ENCODE measurements at regions not wholly inside any gene's neighbourhood (a gene's known extent, or its start where the extent isn't known, plus 50 kb on each side); places are given as distances from the start of the nearest gene placed in this dataset.

DNA sequence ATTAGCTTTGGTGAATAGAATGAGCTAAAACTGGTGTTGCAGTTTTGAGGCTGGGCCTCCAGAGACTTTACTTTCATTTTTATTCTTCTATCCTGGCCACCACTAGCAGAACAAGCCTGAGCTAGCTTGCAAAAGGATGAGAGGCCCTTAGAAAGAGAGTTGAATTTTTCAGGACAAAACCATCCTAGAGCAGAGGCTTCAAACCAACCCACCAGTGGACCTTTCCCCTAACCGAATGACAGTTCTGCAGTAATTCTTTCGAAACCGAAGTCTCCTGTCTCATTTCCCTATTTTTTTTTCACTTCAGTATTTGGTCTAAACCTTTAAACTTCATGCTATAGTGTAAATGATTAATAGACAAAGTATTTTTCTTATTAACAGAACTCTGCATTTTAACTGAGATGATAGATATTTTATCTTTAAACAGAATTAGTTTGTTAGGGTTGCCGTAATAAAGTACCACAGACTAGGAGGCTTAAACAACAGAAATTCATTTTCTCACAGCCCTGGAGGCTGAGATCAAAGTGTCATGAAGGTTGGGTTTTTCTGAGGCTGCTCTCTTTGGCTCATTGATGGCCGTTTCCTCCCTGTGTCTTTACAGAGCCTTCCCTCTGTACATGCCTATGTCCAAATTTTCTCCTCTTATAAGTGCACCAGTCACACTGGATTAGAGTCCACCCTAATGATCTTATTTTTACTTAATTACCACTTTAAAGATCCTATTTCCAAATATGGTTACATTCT is 80.6 kb upstream of the PAK5 start:
- DNase-seq (ENCODE audit: low spot score), result no peak

DNA sequence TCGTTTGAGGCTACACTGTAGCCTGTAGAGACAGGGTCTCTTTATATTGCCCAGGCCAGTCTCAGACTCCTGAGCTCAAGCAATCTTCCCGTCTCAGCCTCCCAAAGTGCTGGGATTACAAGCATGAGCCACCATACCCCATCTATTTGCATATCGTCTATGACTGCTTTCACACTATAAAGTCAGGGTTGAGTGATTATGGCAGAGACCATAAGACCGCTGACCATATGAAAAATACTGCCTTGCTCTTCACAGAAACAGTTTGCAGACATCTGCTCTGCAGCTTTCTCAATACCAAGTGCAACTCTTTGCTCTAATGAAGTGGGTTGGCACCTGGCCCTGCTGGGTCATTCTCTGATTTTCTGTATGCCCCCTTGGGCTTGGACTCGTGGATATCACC is 79.5 kb upstream of the PAK5 start:
- DNase-seq (ENCODE audit: low spot score), result no peak

DNA sequence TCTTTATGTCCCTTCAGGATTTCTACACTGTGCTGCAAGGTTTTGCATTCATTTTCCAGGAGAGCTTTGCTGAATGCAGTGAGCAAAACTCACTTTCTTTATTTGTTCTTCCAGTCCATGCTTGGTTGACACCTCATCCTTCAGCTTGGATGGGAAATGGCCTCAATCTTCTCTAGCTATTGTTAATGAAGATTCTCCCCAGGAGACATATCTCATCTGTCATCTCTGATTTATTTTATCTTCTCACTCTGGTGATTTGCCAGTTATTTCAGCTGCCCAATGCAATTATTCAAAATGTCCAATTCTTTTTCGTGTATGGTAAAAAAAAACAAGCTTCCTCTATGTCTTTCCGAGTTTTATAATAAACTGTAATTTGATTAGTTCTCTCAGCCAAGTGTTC is 77.9 kb upstream of the PAK5 start:
- DNase-seq (ENCODE audit: low spot score), result no peak

DNA sequence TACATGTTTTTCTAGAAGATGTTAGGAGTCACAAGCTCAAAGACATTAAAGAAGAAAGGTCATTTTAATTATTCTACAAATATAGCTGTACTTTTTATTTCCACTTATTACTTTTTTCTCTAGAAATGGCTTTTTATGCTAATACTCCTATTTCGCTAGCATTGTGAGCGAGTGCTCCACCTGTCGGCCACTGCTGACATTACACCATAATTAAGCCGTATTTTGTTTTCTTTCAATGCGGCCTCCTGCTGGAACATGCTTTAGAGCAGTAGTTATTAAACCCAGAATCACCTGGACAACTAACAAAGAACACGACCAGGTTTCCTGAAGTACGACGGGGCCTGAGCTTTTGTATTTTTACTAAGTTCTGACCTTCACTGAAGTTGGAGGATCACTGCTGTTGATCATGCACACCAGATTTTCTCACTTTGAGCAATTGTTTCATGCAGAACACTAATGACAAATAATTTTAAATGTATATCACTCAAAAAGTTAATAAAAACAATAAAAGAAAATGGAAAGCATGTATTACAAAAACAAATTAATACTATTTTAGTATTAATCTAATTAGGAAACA is 74.1 kb upstream of the PAK5 start:
- DNase-seq (ENCODE audit: low spot score), result peak; percentile 28

DNA sequence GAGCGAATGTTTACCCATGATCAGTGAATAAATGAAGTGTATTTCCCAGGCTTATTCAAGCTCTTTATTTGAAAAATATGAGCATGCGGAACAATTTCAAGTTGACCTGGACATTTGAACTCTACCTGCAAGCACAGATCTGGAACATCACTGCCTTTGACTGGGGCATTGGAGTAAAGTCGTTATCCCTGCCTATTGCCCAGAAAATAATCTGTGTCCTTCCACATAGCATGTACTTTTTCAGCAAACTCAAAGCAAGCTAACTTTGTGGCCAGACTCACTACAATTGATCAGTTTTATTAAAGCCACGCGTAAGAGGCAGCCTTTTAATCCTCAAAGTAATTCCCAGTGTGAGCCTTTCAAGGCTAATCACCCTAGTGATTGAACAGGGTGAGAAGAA is 73.4 kb upstream of the PAK5 start:
- no peak for DNase-seq (ENCODE audit: low spot score)

DNA sequence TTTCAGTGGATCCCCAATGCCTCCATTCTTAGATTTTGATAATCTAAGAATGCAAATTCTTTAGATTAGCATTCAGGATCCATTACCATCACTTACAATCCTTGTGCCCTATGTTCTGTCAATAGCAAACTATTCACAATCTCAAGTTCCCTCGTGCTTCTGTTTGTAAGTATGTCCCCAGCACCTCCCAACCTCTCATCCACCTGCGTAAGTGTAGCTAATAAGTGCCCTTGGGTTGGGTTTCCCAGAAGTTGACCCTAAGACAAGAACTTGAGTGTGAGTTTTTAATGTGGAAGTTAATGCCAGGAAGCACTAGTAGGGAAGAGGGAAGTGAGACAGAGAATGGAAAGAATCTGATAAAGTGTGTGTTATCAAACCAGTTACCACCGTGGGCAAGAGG is 72.6 kb upstream of the PAK5 start:
- no peak for DNase-seq (ENCODE audit: low spot score)

DNA sequence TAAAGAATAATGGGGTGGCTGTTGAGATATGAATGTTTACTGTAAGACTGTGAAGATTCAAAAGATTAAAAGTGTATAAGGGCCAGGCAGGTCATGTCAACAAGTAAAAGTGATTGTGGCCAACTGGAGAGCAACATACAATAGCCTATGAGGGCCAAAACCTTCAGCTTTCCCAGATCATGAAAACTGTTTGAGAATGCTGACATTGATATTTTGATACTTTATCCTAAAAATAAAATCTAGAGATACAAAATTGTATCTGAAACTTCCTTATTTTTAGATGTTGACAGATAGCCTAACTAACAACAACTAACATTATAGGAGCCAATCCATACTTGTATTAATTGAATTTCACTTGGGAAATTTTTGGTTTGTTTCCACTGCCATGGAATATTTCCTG is 70.3 kb upstream of the PAK5 start:
- no peak for DNase-seq (ENCODE audit: low spot score)

DNA sequence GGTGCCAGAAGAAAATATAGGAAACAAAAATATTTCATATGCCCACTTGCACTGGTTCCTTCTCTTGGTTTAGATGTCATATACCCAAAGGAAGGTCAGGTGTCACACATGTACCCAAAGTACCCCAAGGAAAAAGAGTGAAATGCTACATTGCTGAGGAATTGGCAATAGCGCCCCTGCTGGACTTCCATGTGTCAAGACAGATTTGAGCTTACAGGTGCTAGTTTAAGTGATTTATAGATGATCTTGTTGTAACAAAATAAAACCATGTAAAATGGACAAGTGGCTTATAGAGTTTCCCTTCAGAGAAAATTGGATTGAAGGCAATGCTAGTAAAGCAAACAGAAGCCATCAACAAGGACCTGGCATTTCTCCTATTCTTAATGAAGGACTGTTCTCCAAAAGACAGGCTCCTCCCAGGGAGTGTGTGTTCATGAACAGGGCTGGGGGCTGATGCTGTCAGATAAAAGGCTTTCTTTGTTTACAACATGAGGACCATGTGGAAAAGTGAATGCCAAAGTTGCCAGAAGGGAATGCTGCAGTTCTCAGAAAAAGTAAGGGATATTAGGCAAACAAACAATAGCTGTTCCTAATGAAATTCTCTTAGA is 64.3 kb upstream of the PAK5 start:
- DNase-seq (ENCODE audit: low spot score), result no peak

DNA sequence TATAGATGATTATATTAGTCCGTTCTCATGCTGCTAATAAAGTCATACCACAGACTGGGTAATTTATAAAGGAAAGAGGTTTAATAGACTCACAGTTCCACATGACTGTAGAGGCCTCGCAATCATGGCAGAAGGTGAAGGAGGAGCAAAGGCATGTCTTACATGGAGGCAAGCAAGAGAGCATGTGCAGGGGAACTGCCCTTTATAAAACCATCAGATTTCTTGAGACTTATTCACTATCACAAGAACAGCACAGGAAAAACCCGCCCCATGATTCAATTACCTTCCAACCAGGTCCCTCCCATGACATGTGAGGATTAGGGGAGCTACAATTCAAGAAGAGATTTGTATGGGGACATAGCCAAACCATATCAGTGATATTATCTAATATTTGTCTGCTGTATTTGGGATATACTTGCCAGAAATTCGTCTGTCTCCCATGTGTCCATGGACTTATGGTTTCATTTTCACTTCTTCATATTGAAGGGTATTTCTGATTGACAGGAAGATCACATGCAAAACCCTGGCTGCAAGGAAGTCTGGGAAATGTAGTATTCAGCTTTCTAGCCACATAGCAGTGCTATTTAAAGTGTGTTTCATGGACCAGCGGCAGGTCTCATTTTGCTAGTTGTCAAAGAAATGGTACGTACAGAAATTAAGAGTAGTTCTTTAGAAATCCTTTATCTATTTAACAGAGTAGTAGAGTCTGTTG is 50.5 kb upstream of the PAK5 start:
- no peak for DNase-seq (ENCODE audit: low spot score)

Measured in hematopoietic multipotent progenitor cell treated with erythropoietin and hydrocortisone succinate and interleukin-3 and kit ligand, for 15 days (in vitro differentiated cells).